ENCODE measurements at regions not wholly inside any gene's neighbourhood (a gene's known extent, or its start where the extent isn't known, plus 50 kb on each side); places are given as distances from the start of the nearest gene placed in this dataset.

GRCh38 chr3:28978092-28978491 lies 302.8 kb upstream of the RBMS3 start:
- TF ChIP-seq EZH2phosphoT487 (IDR thresholded peaks at IDR 0.05; ENCODE audit: borderline replicate concordance, low read length) = no peak
- TF ChIP-seq CTCF (IDR thresholded peaks at IDR 0.05; ENCODE audit: low read depth, low read length, poor library complexity, severe bottlenecking) = no peak

Data from DOHH2 (cell line).